PC-9 (cell line): ENCODE measurements at regions not wholly inside any gene's neighbourhood (a gene's known extent, or its start where the extent isn't known, plus 50 kb on each side); places are given as distances from the start of the nearest gene placed in this dataset.

Experiments
- BruUV-seq: library from RNA; stranded (reverse); fragments of 400-500 nt; replicated peaks from 2 replicates; lab custom pipeline; 2021; lab: Mats Ljungman, UMichigan
- CTCF ChIA-PET: fragments of 300-600 bp; sonication (Branson Sonifier 250); formaldehyde crosslinking; loops from one replicate; lab custom pipeline; 2022; ENCODE audit warnings: antibody characterized with exemption; lab: Charles Lee
- POLR2A ChIA-PET: fragments of 300-600 bp; sonication (Branson Sonifier 250); formaldehyde crosslinking; loops from one replicate; lab custom pipeline; 2022; ENCODE audit warnings: antibody characterized with exemption; ENCODE audit not compliant: unreplicated experiment; lab: Charles Lee
- DNase-seq, 2 experiments: peaks; one replicate each; pipeline versions ENCODE4 v3.0.0 to v3.0.0-alpha.2; 2015 to 2022; ENCODE audit warnings: mixed read lengths in 1 of 2
- H2AFZ ChIP-seq: fragments of 200-600 bp; sonication (generic); 2 replicates; pipeline ENCODE4 v1.8.1; 2017; ENCODE audit warnings: antibody characterized with exemption
- H3F3A ChIP-seq: fragments of 200-600 bp; sonication (generic); 2 replicates; pipeline ENCODE4 v1.8.1; 2017; ENCODE audit warnings: antibody characterized with exemption, mild to moderate bottlenecking, low read depth; ENCODE audit not compliant: insufficient read depth
- H3K27ac ChIP-seq: fragments of 200-600 bp; sonication (generic); 2 replicates; pipeline ENCODE4 v1.6.1; 2016; ENCODE audit warnings: mixed run types
- H3K27me3 ChIP-seq: fragments of 200-600 bp; sonication (generic); 2 replicates; pipeline ENCODE4 v1.6.1; 2016; ENCODE audit warnings: low read depth, mixed run types; ENCODE audit not compliant: insufficient read depth
- H3K36me3 ChIP-seq: fragments of 200-600 bp; sonication (generic); 2 replicates; pipeline ENCODE4 v1.6.1; 2016; ENCODE audit warnings: low read depth, mixed run types
- H3K4me1 ChIP-seq: fragments of 200-600 bp; sonication (generic); replicated peaks from 2 replicates; pipeline ENCODE4 v1.6.1; 2016; ENCODE audit warnings: mixed run types; ENCODE audit not compliant: insufficient read depth
- H3K4me2 ChIP-seq: fragments of 200-600 bp; sonication (generic); 2 replicates; pipeline ENCODE4 v1.6.1; 2017; ENCODE audit warnings: mixed run types
- H3K4me3 ChIP-seq: fragments of 200-600 bp; sonication (generic); 2 replicates; pipeline ENCODE4 v1.6.1; 2016; ENCODE audit warnings: mixed run types
- H3K79me2 ChIP-seq: fragments of 200-600 bp; sonication (generic); 2 replicates; pipeline ENCODE4 v1.6.1; 2017; ENCODE audit warnings: low read depth, mixed run types
- H3K9me2 ChIP-seq: fragments of 200-600 bp; sonication (generic); 2 replicates; pipeline ENCODE4 v1.8.1; 2017; ENCODE audit warnings: mild to moderate bottlenecking; ENCODE audit not compliant: insufficient read depth
- H3K9me3 ChIP-seq: fragments of 200-600 bp; sonication (generic); 2 replicates; pipeline ENCODE4 v1.8.1; 2016; ENCODE audit warnings: low read depth; ENCODE audit not compliant: insufficient read depth
- H4K20me1 ChIP-seq: fragments of 200-600 bp; sonication (generic); 2 replicates; pipeline ENCODE4 v1.8.1; 2017; ENCODE audit not compliant: insufficient read depth
- EZH2 ChIP-seq: fragments of 200-600 bp; sonication (generic); IDR thresholded peaks from 2 replicates; pipeline ENCODE4 v1.8.0; 2017; ENCODE audit warnings: antibody characterized with exemption, low read depth
- intact Hi-C: fragments of 100-400 bp; cut with micrococcal nuclease; formaldehyde crosslinking; loops from one replicate; pipeline ENCODE4 v1.10.0; 2022; ENCODE audit not compliant: unreplicated experiment
- TF ChIP-seq, protein P1 (sequence below): fragments of 200-600 bp; sonication (generic); conservative IDR thresholded peaks from 2 replicates; pipeline ENCODE4 v1.6.1; 2017; ENCODE audit warnings: mixed run types, antibody characterized with exemption, mild to moderate bottlenecking, moderate library complexity

DNA sequence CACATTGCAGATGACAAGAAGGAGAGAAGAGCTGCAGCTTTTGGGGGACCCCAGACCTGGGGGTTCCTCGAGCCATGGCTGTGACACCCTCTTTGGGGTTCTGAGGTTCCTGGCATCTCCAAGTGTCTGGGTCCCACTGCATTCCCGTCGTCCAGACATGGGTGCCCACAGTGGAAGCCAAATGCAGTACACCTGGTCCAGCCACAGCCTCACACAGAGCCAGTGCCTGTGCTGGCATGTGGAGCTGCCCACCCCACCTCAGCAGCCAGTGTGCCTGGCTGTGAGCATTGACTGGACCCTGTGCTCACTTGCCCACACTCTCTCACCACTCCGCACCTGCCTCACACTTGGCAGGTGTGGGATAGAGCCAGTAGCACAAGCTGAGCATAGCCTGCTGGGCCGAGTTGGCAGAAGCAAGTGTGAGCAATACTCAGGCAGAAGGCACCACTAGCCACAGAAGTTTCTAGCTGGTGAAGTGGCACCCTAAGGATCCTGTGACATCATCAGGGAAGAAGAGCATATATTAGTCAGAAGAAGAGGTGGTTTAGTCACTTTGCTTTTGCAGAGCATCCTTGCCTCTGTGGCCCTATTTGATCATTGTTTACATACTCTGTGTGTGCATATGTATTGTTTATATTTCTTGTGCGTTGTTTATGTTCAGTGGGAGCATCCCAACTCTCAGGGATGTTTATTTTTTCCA is 65.0 kb upstream of the MAGEB2 start:
- no peak overlapping the region for H2AFZ ChIP-seq
- no peak for DNase-seq

DNA sequence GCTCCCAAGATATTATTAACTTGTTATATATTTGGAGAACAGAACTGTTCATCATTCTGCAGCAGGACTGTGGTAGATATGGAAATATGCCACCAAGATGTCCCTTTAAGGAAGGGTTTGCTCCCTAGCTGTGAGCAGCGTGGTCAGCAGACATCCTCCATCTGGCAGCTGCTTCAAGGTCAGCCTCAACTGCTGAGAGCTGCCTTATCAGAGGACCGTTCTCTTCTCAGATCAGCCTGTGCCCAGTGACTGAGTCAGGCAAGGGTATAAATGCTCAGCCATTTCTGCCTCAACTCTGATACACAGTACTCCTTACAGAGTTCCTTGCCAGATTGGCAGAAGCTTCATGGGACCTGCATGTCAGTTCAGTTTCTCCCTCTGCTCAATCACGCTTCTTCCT is 63.4 kb upstream of the MAGEB2 start:
- peaks cover 17% of the 10 kb centered on the region for H3K4me1 ChIP-seq
- BruUV-seq, result no TSS peak

More for the DNA sequence above, 65.0 kb upstream of the MAGEB2 start:
- POLR2A ChIA-PET, result no interaction called here
- TF ChIP-seq, protein P1, sequence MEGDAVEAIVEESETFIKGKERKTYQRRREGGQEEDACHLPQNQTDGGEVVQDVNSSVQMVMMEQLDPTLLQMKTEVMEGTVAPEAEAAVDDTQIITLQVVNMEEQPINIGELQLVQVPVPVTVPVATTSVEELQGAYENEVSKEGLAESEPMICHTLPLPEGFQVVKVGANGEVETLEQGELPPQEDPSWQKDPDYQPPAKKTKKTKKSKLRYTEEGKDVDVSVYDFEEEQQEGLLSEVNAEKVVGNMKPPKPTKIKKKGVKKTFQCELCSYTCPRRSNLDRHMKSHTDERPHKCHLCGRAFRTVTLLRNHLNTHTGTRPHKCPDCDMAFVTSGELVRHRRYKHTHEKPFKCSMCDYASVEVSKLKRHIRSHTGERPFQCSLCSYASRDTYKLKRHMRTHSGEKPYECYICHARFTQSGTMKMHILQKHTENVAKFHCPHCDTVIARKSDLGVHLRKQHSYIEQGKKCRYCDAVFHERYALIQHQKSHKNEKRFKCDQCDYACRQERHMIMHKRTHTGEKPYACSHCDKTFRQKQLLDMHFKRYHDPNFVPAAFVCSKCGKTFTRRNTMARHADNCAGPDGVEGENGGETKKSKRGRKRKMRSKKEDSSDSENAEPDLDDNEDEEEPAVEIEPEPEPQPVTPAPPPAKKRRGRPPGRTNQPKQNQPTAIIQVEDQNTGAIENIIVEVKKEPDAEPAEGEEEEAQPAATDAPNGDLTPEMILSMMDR, result no peak
- TF ChIP-seq EZH2, result no peak
- H4K20me1 ChIP-seq, result no peaks in the 10 kb centered on the region
- 0 out of 2 replicates have a peak overlapping the region, but pooled peaks have one; percentile 63 for H3K4me2 ChIP-seq
- no peaks in the 10 kb centered on the region for H3K79me2 ChIP-seq
- peak overlapping the region; percentile 73; the same call in 1 of the 2 replicates for H3K27ac ChIP-seq
- no peak overlapping the region for H3K4me3 ChIP-seq
- H3K36me3 ChIP-seq, result no peaks in the 10 kb centered on the region
- CTCF ChIA-PET, result interaction anchor here (0.5 kb wide), 1 partner anchor 26 kb away, joined by 3 read pairs; no protein-coding TSS in a partner anchor
- no TSS peak for BruUV-seq
- no peaks in the 10 kb centered on the region for H3K9me2 ChIP-seq
- intact Hi-C loops, result no loop called here
- H3K27me3 ChIP-seq, result no peaks in the 10 kb centered on the region
- H3K4me1 ChIP-seq, result peaks cover 17% of the 10 kb centered on the region
- H3F3A ChIP-seq, result no peaks in the 10 kb centered on the region
- H3K9me3 ChIP-seq, result no peaks in the 10 kb centered on the region

DNA sequence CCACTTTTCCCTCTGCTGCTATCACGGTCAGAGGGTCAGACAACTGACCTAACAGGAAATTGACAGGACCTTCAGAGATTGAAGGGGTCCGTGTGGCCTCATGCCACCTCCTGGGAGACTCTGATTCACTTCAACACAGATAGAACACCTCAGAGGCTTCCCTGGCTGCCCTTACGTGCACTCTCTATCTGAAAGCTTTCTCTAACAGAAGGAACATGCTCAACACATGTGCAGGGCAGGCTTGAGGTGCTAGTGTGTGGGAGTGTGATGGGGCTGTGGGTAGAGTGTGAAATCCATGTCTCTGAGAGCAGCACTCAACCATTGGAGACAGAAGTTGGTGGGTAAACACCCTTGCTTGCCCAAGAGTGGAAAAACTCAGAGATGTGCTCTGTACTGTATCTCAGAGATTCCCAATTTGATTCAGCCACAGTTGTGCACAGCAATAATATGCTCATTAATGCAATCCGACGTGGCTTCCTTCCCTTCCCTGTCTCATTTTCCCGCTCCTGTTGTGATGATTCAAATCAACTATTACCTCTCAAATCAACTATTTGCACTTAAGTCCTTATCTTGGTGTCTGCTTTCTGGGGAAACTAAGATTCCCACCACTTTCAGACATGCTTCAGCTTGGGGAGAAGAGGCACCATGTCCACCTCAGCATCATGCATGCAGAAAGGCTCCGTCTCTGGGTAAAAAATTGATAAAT is 62.0 kb upstream of the MAGEB2 start:
- ChIA-PET POLR2A (no interaction called here), CTCF (no interaction called here)
- Histone ChIP-seq H3K4me3 (no peak overlapping the region), H3K27me3 (no peaks in the 10 kb centered on the region), H3F3A (no peaks in the 10 kb centered on the region), H4K20me1 (no peaks in the 10 kb centered on the region), H3K4me2 (no peak overlapping the region), H2AFZ (no peak overlapping the region), H3K27ac (no peak overlapping the region), H3K79me2 (no peaks in the 10 kb centered on the region), H3K9me2 (no peaks in the 10 kb centered on the region), H3K9me3 (no peaks in the 10 kb centered on the region), H3K4me1 (peaks cover 17% of the 10 kb centered on the region), H3K36me3 (no peaks in the 10 kb centered on the region)
- BruUV-seq, result no TSS peak
- intact Hi-C loops, result no loop called here
- DNase-seq, result no peak
- no peak for TF ChIP-seq EZH2
- TF ChIP-seq, protein P1, result no peak

More for the DNA sequence above, 63.4 kb upstream of the MAGEB2 start:
- Histone ChIP-seq H3K79me2 (no peaks in the 10 kb centered on the region), H3K4me3 (no peak overlapping the region), H3K27ac (no peak overlapping the region), H3K4me2 (no peak overlapping the region), H4K20me1 (no peaks in the 10 kb centered on the region), H3K36me3 (no peaks in the 10 kb centered on the region), H3F3A (no peaks in the 10 kb centered on the region), H2AFZ (no peak overlapping the region), H3K9me3 (no peaks in the 10 kb centered on the region), H3K9me2 (no peaks in the 10 kb centered on the region), H3K27me3 (no peaks in the 10 kb centered on the region)
- ChIA-PET POLR2A (no interaction called here), CTCF (no interaction called here)
- TF ChIP-seq EZH2, result no peak
- TF ChIP-seq, protein P1, result no peak
- DNase-seq, result no peak
- intact Hi-C loops, result no loop called here
